HEK293T (cell line): ENCODE measurements at regions not wholly inside any gene's neighbourhood (a gene's known extent, or its start where the extent isn't known, plus 50 kb on each side); places are given as distances from the start of the nearest gene placed in this dataset.

Experiments used
- ARNT ChIP-seq: fragments of 450-650 bp; IDR thresholded peaks from 2 replicates; pipeline ENCODE4 v1.6.1; 2017; ENCODE audit warnings: mild to moderate bottlenecking
- BHLHE40 ChIP-seq: fragments of 450-650 bp; IDR thresholded peaks from 2 replicates; pipeline ENCODE4 v1.6.1; 2016; ENCODE audit warnings: mild to moderate bottlenecking, moderate library complexity, borderline replicate concordance
- ELF4 ChIP-seq: fragments of 450-650 bp; IDR thresholded peaks from 2 replicates; pipeline ENCODE4 v1.6.1; 2017; ENCODE audit warnings: antibody characterized with exemption
- FOXM1 ChIP-seq: fragments of 450-650 bp; IDR thresholded peaks from 2 replicates; pipeline ENCODE4 v1.6.1; 2017; ENCODE audit warnings: mild to moderate bottlenecking, borderline replicate concordance
- SUZ12 ChIP-seq: fragments of 450-650 bp; IDR thresholded peaks from 2 replicates; pipeline ENCODE4 v1.6.1; 2016; ENCODE audit warnings: mild to moderate bottlenecking
- ZNF384 ChIP-seq: fragments of 450-650 bp; IDR thresholded peaks from 2 replicates; pipeline ENCODE4 v1.6.1; 2016

GRCh38 chr2:14747447-14747846, 114.9 kb downstream of the LRATD1 start:
- TF ChIP-seq ARNT, result no peak
- no peak for TF ChIP-seq ELF4
- TF ChIP-seq ZNF384, result no peak
- no peak for TF ChIP-seq FOXM1
- no peak for TF ChIP-seq BHLHE40
- TF ChIP-seq SUZ12, result no peak
